IPS DF 19.7 (cell line): ENCODE measurements at regions not wholly inside any gene's neighbourhood (a gene's known extent, or its start where the extent isn't known, plus 50 kb on each side); places are given as distances from the start of the nearest gene placed in this dataset.

ENCODE experiments used
- DNase-seq: peaks from one replicate; pipeline ENCODE4 v3.0.0-alpha.2; 2013; ENCODE audit warnings: low read depth, low spot score

- no peak for DNase-seq
Measured at GRCh38 chr15:59833366-59833765, 144.2 kb upstream of the BNIP2 start.

GRCh38 chr15:59830873-59831272, 141.8 kb upstream of the BNIP2 start:
- no peak for DNase-seq

GRCh38 chr15:59830098-59830497, 141.0 kb upstream of the BNIP2 start:
- DNase-seq = no peak

GRCh38 chr15:59828861-59829260, 139.7 kb upstream of the BNIP2 start:
- no peak for DNase-seq

- DNase-seq = no peak
Measured at GRCh38 chr15:59828263-59828662, 139.1 kb upstream of the BNIP2 start.

- DNase-seq = no peak
Measured at GRCh38 chr15:59825901-59826300, 136.8 kb upstream of the BNIP2 start.

GRCh38 chr15:59821286-59821685, 132.2 kb upstream of the BNIP2 start:
- DNase-seq = no peak

- DNase-seq = no peak
Measured at GRCh38 chr15:59819092-59819491, 130.0 kb upstream of the BNIP2 start.

GRCh38 chr15:59818336-59818735, 129.2 kb upstream of the BNIP2 start:
- DNase-seq = no peak

- DNase-seq = no peak
Measured at GRCh38 chr15:59817834-59818233, 128.7 kb upstream of the BNIP2 start.

- no peak for DNase-seq
Measured at GRCh38 chr15:59817053-59817452, 127.9 kb upstream of the BNIP2 start.

- DNase-seq = no peak
Measured at GRCh38 chr15:59814409-59814808, 125.3 kb upstream of the BNIP2 start.

- DNase-seq = no peak
Measured at GRCh38 chr15:59812889-59813288, 123.8 kb upstream of the BNIP2 start.

- DNase-seq = no peak
Measured at GRCh38 chr15:59812250-59812870, 123.2 kb upstream of the BNIP2 start.

- DNase-seq = peak; percentile 30
Measured at GRCh38 chr15:59803293-59803966, 114.3 kb upstream of the BNIP2 start.

GRCh38 chr15:59801649-59802048, 112.5 kb upstream of the BNIP2 start:
- no peak for DNase-seq

GRCh38 chr15:59798605-59798917, 109.4 kb upstream of the BNIP2 start:
- no peak for DNase-seq

GRCh38 chr15:59797756-59798604, 108.9 kb upstream of the BNIP2 start:
- no peak for DNase-seq

- DNase-seq = no peak
Measured at GRCh38 chr15:59794229-59794886, 105.2 kb upstream of the BNIP2 start.

- DNase-seq = no peak
Measured at GRCh38 chr15:59792359-59792758, 103.2 kb upstream of the BNIP2 start.

- no peak for DNase-seq
Measured at GRCh38 chr15:59791755-59792154, 102.6 kb upstream of the BNIP2 start.

GRCh38 chr15:59791079-59791478, 102.0 kb upstream of the BNIP2 start:
- no peak for DNase-seq
